BJ (cell line): ENCODE measurements at regions not wholly inside any gene's neighbourhood (a gene's known extent, or its start where the extent isn't known, plus 50 kb on each side); places are given as distances from the start of the nearest gene placed in this dataset.

ENCODE experiments used
- CTCF ChIA-PET: fragments of 350-600 bp; formaldehyde crosslinking; extraction: SDS; loops from one replicate; lab custom pipeline; 2021; ENCODE audit warnings: antibody characterized with exemption, inconsistent platforms; lab: Yijun Ruan, JAX
- POLR2A ChIA-PET: fragments of 300-600 bp; sonication (Branson Sonifier 250); formaldehyde crosslinking; extraction: SDS; loops from one replicate; lab custom pipeline; 2021; ENCODE audit warnings: antibody characterized with exemption; lab: Charles Lee
- DNase-seq: peaks from one replicate; pipeline ENCODE4 v3.0.0-alpha.2; 2011; ENCODE audit warnings: low read depth
- H3K27me3 ChIP-seq: 2 replicates; pipeline ENCODE4 v1.6.0; 2011; ENCODE audit warnings: low read length; ENCODE audit not compliant: control insufficient read depth, insufficient read depth
- H3K36me3 ChIP-seq: 2 replicates; pipeline ENCODE4 v1.5.1; 2011; ENCODE audit warnings: low read length; ENCODE audit not compliant: control insufficient read depth, insufficient read depth
- H3K4me3 ChIP-seq: 2 replicates; pipeline ENCODE4 v1.5.1; 2011; ENCODE audit warnings: low read depth, mild to moderate bottlenecking, control low read depth, low read length
- CTCF ChIP-seq: IDR thresholded peaks from 2 replicates; pipeline ENCODE4 v1.5.1; 2011; ENCODE audit warnings: low read depth, mild to moderate bottlenecking, control low read depth, inconsistent platforms, low read length, moderate library complexity; ENCODE audit not compliant: insufficient read depth

- no peak for TF ChIP-seq CTCF
- Histone ChIP-seq H3K36me3 (no peaks in the 10 kb centered on the region), H3K27me3 (peaks cover 3% of the 10 kb centered on the region), H3K4me3 (no peak overlapping the region)
- ChIA-PET CTCF (no interaction called here), POLR2A (no interaction called here)
- no peak for DNase-seq
Measured at GRCh38 chr2:234206738-234207137, 156.2 kb downstream of the SPP2 start.

GRCh38 chr2:234204480-234204879 is 154.0 kb downstream of the SPP2 start:
- Histone ChIP-seq H3K36me3 (no peaks in the 10 kb centered on the region), H3K4me3 (no peak overlapping the region), H3K27me3 (peaks cover 16% of the 10 kb centered on the region)
- no peak for TF ChIP-seq CTCF
- POLR2A ChIA-PET, result no interaction called here
- DNase-seq, result no peak
- CTCF ChIA-PET, result no interaction called here

- no peak for TF ChIP-seq CTCF
- peak; percentile 76 for DNase-seq
- Histone ChIP-seq H3K4me3 (no peak overlapping the region), H3K36me3 (no peaks in the 10 kb centered on the region), H3K27me3 (peaks cover 21% of the 10 kb centered on the region)
- ChIA-PET CTCF (no interaction called here), POLR2A (no interaction called here)
Measured at GRCh38 chr2:234203135-234203984, 152.9 kb downstream of the SPP2 start.

GRCh38 chr2:234202601-234203000 is 152.1 kb downstream of the SPP2 start:
- H3K4me3 ChIP-seq, result no peak overlapping the region
- POLR2A ChIA-PET, result no interaction called here
- CTCF ChIA-PET, result no interaction called here
- H3K27me3 ChIP-seq, result peaks cover 22% of the 10 kb centered on the region
- H3K36me3 ChIP-seq, result no peaks in the 10 kb centered on the region
- no peak for DNase-seq
- TF ChIP-seq CTCF, result no peak

GRCh38 chr2:234199996-234200395 is 149.5 kb downstream of the SPP2 start:
- no peak for TF ChIP-seq CTCF
- no peak overlapping the region for H3K4me3 ChIP-seq
- no peaks in the 10 kb centered on the region for H3K36me3 ChIP-seq
- DNase-seq, result no peak
- peaks cover 22% of the 10 kb centered on the region for H3K27me3 ChIP-seq
- ChIA-PET POLR2A (no interaction called here), CTCF (no interaction called here)
